NCI-H226 (cell line): ENCODE measurements at regions not wholly inside any gene's neighbourhood (a gene's known extent, or its start where the extent isn't known, plus 50 kb on each side); places are given as distances from the start of the nearest gene placed in this dataset.

Experiments
- DNase-seq: peaks from one replicate; pipeline ENCODE4 v3.0.0-alpha.2; 2015

DNA sequence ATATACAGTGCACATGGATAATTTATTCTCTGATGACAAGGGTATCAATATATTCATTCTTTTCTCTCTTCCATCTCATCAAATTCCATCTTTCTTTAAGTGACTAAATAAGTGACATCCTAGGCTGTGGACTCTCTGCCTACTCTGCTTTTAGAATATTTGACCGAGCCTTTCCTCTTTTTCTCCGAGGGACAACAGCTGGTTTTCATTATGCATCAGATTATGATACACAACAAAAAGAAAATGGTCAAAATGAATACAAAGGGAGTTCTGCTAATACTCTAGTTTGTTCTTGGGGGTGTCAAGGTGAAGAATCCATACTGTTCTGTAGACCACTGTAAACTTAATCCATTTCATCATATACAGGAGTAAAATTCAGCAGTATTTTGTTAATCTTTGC is 942.6 kb downstream of the KCNJ2 start:
- no peak for DNase-seq

DNA sequence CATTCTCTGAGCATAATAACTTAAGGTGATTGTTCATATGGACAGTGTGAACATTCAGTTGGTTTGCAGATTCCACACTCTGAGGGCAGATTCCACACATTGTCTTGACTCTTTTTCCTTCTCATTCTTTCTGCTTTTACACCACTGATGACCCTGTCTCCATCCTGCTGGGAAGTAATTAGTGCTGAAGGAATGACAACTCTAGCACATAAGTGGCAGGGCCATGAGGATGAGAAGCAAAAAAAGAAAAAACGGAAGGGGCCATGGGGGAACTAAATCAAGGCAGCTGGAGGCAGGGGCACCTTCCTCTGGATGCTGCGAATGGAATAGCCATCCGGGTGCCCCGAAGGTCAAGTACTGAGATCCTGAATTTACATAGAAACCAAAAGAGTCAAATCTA is 944.0 kb downstream of the KCNJ2 start:
- DNase-seq, result no peak

DNA sequence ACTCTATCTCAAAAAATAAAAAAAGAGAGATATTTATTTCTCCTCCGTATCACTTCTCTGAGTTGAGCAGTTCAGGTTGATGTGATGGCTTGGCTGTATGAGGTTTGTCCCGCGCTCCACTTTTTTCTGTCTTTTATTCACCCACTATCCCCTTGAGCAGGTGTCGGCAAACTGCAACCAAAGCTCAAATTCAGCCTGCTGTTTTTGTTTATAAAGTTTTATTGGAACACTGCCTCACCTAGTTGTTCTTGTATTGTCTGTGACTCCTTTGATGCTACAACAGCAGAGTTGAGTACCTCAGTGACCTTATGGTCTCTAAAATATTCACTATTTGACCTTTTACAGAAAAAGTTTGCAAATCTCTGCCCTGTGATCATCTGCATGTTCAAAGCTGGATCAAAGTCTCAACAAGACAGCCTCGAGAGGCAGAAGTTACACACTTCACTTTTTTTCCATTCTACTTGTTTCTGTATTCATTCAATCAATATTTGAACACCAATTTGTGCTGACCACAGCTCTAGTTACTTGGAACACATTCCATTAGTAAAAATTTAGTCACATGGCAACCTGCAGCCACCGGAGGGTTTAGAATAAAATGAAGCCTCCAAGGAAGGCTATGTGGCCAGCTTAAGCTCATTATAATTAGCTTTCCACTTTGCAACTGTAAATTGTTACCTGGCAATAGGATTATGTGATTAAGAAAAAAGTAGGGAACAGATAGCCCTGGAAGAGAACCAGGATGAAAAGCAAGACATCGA is 945.8 kb downstream of the KCNJ2 start:
- no peak for DNase-seq

DNA sequence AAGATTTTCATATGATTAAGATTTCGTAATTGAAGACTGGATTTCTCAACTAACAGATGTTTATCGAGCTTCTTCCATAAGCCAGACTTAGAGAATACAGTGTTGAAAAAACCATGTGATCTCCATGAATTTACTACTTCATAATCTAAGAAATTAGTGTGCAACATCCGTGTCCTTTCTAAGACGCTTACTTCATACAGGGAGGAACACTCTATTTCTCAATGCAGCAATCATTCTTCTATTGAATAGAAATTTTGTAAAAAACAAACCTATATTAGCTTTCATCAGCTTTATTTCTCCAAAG is 946.3 kb downstream of the KCNJ2 start:
- no peak for DNase-seq

DNA sequence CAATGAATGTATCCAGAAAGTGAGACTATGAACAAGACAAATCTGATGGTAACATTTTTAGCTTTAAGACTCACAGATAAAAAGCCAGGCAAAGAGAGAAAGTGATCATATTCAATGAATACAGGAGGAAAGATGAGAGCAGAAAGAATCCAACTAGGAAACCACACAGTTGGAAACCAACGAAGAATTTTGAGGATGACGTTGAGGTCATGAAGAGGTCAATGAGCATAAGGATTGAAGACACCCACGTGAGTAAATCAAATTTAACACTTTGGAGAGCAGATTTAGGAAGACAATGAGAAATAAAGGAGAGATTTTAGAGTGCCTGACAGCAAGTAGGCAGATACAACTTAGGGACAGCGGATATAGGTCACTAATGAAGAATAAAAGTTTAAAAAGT is 948.1 kb downstream of the KCNJ2 start:
- no peak for DNase-seq

DNA sequence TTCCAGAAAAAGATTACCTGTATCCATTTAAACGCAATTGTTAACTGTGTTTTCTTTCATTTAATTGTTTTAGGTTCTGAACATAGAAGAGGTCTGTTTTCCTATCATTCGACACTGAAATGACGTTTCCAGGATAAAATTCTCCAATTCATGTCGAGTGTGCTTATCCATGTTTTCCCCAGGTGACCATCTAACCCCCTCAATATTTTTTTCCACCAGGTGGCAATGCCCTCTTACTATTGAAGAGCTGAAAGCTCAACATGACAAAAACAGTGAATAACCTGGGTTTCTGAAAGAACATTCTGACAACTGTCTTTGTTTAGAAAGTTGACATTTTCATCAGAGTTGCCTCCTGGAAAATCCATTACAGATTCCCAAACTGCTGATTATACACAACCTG is 948.7 kb downstream of the KCNJ2 start:
- no peak for DNase-seq

DNA sequence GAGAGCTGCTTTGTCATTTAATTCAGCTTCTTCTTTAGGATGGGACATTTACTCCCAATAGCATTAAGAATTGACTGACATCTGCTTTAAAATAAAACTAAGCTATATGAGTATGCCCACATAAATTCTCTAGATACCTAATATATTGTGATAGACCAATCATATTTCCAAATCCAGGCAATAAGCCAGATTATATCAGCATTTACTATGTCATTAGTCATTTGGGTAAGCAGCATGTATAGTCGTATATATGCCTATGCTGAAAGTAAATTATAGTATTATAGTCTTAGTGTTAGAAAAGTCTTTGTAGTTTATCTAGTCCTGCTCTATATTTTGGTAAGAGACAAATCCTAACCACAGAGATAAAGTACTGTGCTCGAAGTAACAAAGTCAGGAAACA is 958.1 kb downstream of the KCNJ2 start:
- DNase-seq, result no peak

DNA sequence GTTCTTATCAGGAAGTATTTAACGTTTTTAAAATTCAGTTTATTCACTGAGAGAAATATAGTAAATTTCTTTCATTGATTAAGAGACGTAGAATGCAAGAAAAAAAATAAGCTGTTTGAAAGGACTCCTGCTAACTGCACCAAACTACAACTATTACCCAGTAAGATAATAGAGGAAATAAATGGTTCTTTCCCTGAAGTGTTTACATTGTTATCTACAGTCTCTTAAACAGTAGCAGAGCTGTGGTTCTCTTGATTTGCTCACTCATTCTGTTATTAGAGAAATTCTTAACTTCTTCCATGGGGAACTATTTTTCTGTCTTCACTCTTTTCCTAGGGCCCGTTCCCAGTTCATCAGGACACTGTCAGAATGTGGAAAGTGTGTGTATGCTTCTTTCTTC is 973.0 kb downstream of the KCNJ2 start:
- DNase-seq, result no peak

DNA sequence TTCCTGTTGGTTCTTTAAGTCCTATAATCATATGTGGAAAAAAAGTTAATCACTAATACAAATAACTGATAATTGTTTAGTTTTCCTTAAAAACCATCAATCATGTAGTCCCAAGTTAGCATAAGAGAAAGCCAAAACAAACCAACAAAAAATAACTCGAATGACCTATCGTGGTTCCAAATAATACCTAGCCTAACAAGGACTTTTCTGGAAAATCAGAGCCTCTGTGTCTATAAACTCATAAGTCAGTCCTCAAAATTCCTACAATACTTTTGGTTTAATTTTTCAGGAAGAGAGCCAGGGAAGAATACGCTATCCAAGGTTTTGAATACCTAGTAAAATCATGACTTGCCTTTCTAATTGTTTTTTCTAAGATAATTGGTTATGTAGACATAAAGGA is 975.3 kb upstream of the SOX9 start:
- no peak for DNase-seq

DNA sequence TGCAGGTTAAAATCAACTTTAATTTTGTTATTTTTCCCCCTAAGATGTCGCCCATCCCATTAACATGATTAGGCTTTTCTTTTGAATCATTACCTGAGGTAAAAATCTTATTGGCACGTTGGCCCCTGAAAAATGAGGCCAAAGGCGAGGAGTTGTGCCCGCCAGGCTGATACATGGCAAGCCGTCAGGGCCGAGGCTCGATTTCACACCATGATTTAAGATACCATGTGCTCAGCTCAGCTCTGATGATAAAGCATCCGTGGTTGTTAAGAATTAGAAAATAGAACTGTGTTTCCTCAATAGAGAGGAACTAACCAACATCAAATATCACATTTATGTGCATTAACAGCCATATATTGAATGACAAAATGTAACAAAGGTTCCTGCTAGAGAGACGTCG is 972.9 kb upstream of the SOX9 start:
- no peak for DNase-seq

DNA sequence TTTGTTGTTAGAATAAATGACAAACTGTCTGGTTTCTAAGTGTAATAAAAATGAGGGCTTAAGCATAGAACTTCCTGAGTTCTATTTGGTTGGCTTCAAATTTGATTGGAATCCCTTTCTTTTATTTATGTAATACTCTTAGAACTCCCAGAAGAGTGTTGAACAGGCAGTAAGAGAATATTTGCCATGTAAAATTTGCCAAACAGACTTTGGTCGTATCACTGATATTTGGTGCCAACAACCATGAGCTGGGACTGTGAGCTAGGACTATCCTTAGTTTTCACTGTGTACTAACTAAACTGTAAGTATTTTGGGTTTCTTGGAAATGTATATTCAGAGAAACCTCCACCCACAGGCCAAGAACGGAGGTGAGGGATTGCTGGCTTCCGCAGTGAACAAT is 971.2 kb upstream of the SOX9 start:
- DNase-seq, result no peak

DNA sequence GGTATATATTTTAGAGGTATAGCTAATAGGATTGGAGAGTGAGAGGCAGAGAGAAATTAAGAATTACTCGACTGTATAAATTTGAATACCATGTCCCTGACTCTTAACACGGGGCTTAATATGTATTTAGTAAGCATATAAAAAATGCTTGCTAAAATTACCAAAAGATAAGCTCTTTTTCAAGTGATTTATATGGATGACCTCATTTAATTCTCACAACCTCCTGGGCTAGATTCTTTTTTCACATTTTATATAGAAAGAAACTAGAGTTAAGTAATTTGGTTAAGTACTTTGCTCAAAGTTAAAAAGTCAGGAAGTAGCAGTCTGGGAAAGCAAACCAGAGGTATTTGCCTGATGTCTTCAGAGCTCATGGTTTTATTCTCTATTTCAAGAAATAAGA is 963.5 kb upstream of the SOX9 start:
- no peak for DNase-seq

DNA sequence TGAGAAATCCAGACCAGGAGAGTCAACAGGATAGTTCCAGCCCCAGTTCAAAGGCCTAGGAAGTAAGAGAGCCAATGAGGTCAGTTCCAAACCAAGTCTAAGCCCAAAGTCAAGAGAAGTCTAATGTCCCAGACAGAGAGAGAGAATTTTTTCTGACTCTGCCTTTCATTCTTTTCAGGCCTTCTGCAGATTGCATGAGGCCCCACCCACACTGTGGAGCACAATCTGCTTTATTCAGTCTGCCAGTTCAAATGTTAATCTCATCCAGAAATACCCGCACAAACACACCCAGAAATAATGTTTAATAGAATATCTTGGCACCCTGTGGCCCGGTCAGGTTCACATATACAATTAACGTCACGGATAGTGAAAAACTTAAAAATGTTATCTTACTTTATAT is 962.4 kb upstream of the SOX9 start:
- DNase-seq, result no peak

DNA sequence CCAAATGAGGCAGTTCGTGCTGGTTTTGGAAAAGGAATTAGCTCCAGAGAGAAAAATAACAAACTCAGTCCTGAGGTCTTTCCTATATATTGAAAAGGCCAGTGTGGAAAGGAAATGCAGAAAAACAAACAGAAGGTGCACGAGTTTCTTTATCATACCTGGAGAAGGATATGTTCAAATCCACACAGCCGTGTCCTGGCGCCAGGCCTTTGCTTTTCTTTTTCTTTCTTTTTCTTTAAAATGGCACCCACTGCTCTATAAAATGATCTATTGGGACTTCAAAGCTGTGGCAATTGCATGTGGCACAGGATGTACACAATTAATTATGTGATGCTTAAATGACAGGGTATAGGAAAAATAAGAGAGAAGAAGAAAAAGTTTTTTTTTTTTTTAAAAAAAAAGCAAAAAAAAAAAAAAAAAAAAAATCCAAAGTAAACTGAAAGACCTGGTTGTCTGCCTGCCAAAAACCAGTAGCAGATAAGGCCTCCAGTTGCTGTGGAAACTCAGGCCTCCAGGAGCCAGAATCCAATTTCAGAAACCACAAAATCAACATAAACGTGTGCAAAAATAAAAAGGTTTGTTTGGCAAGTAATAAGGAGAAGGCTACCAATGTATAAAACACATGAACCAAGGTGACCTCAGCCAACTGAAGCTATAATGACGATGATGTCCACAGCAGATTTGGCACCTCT is 957.6 kb upstream of the SOX9 start:
- no peak for DNase-seq

DNA sequence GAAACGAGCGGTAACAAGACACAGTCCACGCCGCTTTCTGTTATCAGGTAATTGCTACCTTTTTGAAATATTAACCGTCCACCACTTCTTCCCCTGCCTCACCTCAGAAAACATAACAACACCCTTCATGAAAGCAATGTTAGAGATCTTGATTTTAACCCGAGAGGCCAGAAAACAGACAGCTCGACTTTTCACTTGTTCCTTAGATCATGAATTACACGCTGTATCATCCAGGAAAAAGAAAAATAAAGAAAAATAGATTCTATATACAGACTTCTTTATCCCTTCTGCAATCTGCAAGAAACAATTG is 957.1 kb upstream of the SOX9 start:
- DNase-seq, result no peak

DNA sequence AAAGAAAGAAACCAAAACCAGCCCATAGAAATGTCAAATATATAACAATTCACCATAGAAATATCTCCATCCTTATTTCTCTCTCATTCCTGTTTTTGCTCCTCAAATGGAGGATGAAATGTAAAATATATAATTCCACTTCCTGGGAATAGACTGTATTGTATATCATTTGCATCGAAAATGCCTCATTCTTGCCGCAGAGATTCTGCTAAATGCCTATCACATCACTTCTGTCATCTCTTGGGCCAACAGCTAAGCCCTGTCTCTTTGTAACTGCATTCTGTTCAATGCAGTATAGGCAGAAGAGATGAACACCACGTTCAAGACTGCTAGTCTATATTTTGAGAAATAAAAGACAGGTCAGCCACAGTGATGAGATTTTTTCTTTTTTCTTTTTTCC is 956.3 kb upstream of the SOX9 start:
- no peak for DNase-seq

DNA sequence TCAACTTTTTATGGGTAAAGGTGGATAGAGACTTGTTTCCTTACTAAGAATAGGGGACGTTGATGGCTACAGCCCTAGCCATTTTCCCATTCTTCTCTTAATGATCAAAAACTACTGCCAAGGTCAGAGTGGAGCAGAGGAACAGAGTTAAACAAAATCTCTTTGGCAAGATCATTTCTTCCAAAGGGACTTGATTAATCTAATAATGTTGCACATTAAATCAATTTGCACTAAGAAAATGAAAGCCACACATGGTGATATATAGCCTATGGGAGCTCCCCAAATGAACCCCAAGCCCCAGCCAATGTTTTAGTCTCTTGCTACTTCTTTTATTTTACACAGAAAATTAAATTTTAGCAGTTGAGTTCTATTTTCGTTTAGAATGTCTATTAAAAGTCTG is 954.5 kb upstream of the SOX9 start:
- DNase-seq, result no peak

DNA sequence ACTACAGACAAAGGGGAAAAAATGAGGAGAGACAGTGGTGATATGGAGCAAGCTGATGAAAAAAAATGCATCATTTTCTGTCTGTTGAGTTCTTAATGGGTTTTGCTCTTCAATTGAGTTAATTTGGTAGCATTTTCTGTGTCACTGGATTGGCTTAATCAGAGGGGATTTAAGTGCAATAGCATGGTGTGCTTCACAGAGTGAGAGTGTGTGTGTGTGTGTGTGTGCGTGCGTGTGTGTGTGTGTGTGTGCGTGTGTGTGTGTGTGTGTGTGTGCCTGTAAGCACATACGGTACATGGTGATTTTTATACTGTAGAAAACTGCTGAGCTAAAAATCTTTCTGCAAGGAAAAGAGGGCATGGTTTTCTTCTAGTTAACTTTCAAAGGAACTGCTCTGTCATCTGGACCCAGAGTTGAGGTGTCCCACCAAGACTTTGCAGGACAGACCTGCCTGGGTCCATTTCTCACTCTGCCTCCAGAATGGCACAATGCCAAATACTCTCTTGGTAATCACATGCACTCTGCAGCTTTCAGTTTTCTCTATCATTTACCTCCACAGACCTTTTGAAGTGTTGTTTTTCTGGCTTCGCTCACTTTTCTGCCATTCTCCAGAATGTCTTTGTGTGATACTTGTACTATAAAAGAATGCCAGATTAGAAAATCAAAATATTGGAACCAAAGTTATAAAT is 952.6 kb upstream of the SOX9 start:
- DNase-seq, result no peak

DNA sequence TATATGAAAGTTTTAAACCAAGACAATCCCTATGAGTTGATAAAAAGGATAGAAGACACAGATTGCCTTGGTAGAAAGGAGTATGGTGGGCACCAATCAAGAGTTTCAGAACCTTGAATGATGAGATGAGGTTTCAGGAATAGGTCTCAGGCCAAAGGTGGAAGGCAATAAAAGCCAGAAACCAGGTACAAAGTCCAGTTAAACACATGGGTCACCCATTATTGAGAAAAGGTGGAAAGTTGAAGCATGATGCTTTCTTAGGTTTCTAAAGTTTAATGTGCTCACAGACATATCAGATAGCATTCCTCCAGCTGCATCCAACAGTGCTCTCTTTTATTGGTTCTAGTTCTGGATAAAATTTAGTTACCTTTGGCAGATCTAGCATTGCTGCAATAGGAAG is 950.8 kb upstream of the SOX9 start:
- no peak for DNase-seq

DNA sequence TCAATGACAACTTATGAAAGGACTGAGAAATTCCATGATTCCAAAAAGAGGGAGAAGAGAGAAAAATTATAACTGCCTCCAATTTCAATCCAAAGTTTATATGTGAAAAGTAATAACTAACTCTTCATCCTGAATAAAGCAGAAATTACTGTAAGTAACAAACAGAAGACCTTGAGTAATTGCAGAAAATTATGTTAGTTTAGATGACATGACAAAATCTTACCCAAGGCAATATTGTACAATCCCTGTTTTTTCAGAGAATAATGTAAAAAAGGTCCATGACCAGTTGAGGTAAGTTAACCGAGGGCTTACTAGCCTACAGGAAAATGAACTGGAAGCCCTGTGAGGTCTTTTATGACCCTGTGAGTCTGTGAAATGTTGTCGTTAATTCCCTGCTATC is 949.5 kb upstream of the SOX9 start:
- no peak for DNase-seq

DNA sequence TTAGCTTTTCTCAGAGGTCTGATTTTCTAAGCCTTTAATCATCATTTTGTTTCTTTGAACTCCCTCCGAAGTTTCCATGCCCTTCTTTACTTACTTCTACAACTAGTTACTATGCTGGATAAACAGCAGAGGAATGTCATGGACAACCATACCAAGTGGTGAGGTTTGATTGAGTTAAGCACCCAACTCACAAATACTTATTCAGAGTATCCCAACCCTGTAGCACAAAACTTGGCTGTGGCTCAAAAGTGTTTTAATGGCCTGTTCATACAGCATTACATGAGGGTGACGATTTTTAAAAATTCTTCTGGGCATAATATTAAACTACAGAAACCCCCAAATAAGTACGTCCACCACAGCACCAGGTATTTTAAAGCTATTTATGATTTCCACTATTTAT is 946.8 kb upstream of the SOX9 start:
- no peak for DNase-seq

DNA sequence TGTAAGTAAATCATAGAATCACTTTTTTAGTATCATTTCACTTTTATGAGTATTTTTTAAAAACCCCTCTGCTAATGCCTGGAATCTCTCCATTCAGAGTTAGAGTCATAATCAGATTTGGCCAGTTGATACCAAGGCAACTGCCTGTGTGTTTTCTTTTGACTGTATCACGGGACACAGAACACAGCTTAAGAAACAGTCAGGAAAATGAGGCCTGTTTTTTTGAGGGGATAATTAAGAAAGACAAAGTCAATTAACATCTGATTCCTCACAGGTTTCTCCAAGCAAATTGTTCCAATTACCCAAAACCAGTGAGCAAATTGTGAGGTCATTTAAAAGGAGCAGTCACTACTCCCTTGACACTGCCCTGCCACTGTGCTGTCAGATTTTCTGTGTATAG is 944.5 kb upstream of the SOX9 start:
- DNase-seq, result no peak

DNA sequence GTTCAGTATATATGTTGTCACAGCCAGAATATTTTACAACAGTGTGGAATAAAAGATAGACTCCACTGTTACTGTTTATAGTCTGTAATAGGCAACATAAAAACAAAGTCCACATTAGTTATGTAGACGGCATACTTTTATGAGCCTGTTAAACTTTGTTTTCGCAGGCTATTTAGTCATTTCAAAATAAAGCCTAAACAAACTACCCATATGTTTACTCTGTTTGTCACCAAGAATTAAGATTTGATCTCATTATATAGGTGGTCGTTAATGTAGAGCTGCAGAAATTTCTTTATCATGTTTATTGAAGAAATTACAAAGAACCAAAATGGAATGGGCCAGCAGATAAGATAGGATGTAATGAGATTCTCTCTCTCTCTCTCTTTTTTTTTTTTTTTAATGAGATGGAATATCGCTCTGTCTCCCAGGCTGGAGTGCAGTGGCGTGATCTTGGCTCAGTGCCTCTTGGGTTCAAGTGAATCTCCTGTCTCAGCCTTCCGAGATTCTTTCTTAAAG is 943.8 kb upstream of the SOX9 start:
- no peak for DNase-seq

DNA sequence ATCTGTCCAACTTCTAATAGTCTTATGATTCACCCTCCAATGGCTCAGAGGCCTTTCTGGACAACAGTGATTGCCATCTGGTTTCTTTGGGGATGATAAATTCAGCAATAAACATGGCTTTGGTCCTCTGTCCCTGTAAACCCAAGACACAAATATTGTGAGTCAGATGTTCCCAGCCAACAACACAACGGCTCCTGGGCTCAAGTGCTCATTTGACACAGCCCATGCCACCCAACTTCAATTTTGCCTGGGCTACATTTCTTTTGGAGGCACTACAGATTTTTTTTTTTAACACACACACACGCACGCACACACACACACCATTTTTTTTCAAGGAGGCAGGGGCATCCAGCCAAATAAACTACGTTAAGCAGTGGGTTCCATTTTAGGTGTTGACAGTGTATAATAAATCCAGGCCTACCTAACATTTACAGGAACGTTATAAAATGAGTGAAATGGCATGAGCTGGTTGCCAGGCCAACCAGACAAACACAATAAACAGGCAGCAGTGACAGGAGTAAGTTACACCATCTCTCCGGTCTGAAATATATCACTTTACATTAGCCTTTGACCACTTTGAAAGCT is 939.9 kb upstream of the SOX9 start:
- no peak for DNase-seq
